KMS-11 (cell line): ENCODE measurements at regions not wholly inside any gene's neighbourhood (a gene's known extent, or its start where the extent isn't known, plus 50 kb on each side); places are given as distances from the start of the nearest gene placed in this dataset.

Experiments
- H2AFZ ChIP-seq: fragments of 200-600 bp; sonication (generic); 2 replicates; pipeline ENCODE4 v1.6.1; 2016; ENCODE audit warnings: antibody characterized with exemption, mixed run types, low read depth
- H3K27ac ChIP-seq: fragments of 200-600 bp; sonication (generic); 2 replicates; pipeline ENCODE4 v1.6.1; 2016; ENCODE audit warnings: mild to moderate bottlenecking, mixed run types
- H3K27me3 ChIP-seq: fragments of 200-600 bp; sonication (generic); 2 replicates; pipeline ENCODE4 v1.6.1; 2017; ENCODE audit warnings: mild to moderate bottlenecking, low read depth, mixed run types, moderate library complexity; ENCODE audit not compliant: insufficient read depth
- H3K36me3 ChIP-seq: fragments of 200-600 bp; sonication (generic); 2 replicates; pipeline ENCODE4 v1.6.1; 2017; ENCODE audit warnings: mild to moderate bottlenecking, mixed run types; ENCODE audit not compliant: insufficient read depth
- H3K4me1 ChIP-seq: fragments of 200-600 bp; sonication (generic); 2 replicates; pipeline ENCODE4 v1.6.1; 2016; ENCODE audit warnings: mild to moderate bottlenecking, low read depth, mixed run types; ENCODE audit not compliant: poor library complexity, severe bottlenecking
- H3K4me2 ChIP-seq: fragments of 200-600 bp; sonication (generic); 2 replicates; pipeline ENCODE4 v1.7.0; 2016; ENCODE audit warnings: mild to moderate bottlenecking, mixed run types
- H3K4me3 ChIP-seq: fragments of 200-600 bp; sonication (generic); IDR thresholded peaks from 2 replicates; pipeline ENCODE4 v1.6.1; 2017; ENCODE audit warnings: low read depth, low read length, mixed read lengths; ENCODE audit not compliant: insufficient read depth
- H3K79me2 ChIP-seq: fragments of 200-600 bp; sonication (generic); 2 replicates; pipeline ENCODE4 v1.6.1; 2016; ENCODE audit warnings: low read depth, mixed run types; ENCODE audit not compliant: insufficient read depth
- H3K9ac ChIP-seq: fragments of 200-600 bp; sonication (generic); 2 replicates; pipeline ENCODE4 v1.6.1; 2016; ENCODE audit warnings: mild to moderate bottlenecking, mixed run types
- H4K20me1 ChIP-seq: fragments of 200-600 bp; sonication (generic); 2 replicates; pipeline ENCODE4 v1.6.1; 2016; ENCODE audit warnings: mild to moderate bottlenecking, mixed run types; ENCODE audit not compliant: insufficient read depth
- CTCF ChIP-seq: fragments of 200-600 bp; sonication (generic); conservative IDR thresholded peaks from 2 replicates; pipeline ENCODE4 v1.6.1; 2017; ENCODE audit warnings: low read depth, mild to moderate bottlenecking, antibody characterized with exemption, low read length, moderate library complexity, mixed read lengths

- H3K4me2 ChIP-seq: no peak overlapping the region
These were observed 665.5 kb upstream of the SOX11 start for GRCh38 chr2:5026571-5027234.

GRCh38 chr2:5035057-5035488 is 657.1 kb upstream of the SOX11 start:
- H3K79me2 ChIP-seq: no peaks in the 10 kb centered on the region

More at GRCh38 chr2:5026571-5027234, 665.5 kb upstream of the SOX11 start:
- H3K9ac ChIP-seq: no peak overlapping the region
- H3K4me1 ChIP-seq: no peaks in the 10 kb centered on the region
- no peaks in the 10 kb centered on the region for H3K79me2 ChIP-seq
- no peaks in the 10 kb centered on the region for H3K36me3 ChIP-seq
- no peak overlapping the region for H2AFZ ChIP-seq
- no peaks in the 10 kb centered on the region for H3K27me3 ChIP-seq
- no peaks in the 10 kb centered on the region for H4K20me1 ChIP-seq
- no peak overlapping the region for H3K27ac ChIP-seq
- no peak for TF ChIP-seq CTCF
- H3K4me3 ChIP-seq: no peak overlapping the region

GRCh38 chr2:5036256-5036655 is 655.9 kb upstream of the SOX11 start:
- Histone ChIP-seq H3K27ac (no peak overlapping the region), H3K4me2 (no peak overlapping the region), H3K4me1 (no peaks in the 10 kb centered on the region), H3K9ac (no peak overlapping the region), H4K20me1 (no peaks in the 10 kb centered on the region), H3K79me2 (no peaks in the 10 kb centered on the region), H3K27me3 (no peaks in the 10 kb centered on the region), H3K36me3 (no peaks in the 10 kb centered on the region), H2AFZ (no peak overlapping the region), H3K4me3 (no peak overlapping the region)
- no peak for TF ChIP-seq CTCF

More at GRCh38 chr2:5035057-5035488, 657.1 kb upstream of the SOX11 start:
- H3K4me1 ChIP-seq: no peaks in the 10 kb centered on the region
- no peak overlapping the region for H3K4me2 ChIP-seq
- H3K27ac ChIP-seq: no peak overlapping the region
- H4K20me1 ChIP-seq: no peaks in the 10 kb centered on the region
- no peaks in the 10 kb centered on the region for H3K36me3 ChIP-seq
- H3K27me3 ChIP-seq: no peaks in the 10 kb centered on the region
- H3K4me3 ChIP-seq: no peak overlapping the region
- TF ChIP-seq CTCF: no peak
- H3K9ac ChIP-seq: no peak overlapping the region
- no peak overlapping the region for H2AFZ ChIP-seq

- Histone ChIP-seq H3K9ac (no peak overlapping the region), H3K79me2 (no peaks in the 10 kb centered on the region), H3K4me1 (no peaks in the 10 kb centered on the region), H2AFZ (no peak overlapping the region), H3K4me2 (no peak overlapping the region), H4K20me1 (no peaks in the 10 kb centered on the region), H3K27ac (no peak overlapping the region), H3K4me3 (no peak overlapping the region), H3K27me3 (no peaks in the 10 kb centered on the region), H3K36me3 (no peaks in the 10 kb centered on the region)
- no peak for TF ChIP-seq CTCF
These were observed 652.8 kb upstream of the SOX11 start for GRCh38 chr2:5039241-5039975.
